AG04450 (cell line): ENCODE measurements at regions not wholly inside any gene's neighbourhood (a gene's known extent, or its start where the extent isn't known, plus 50 kb on each side); places are given as distances from the start of the nearest gene placed in this dataset.

Source experiments
- CTCF ChIA-PET: fragments of 300-600, 350-600 bp; formaldehyde crosslinking; extraction: SDS; loops from one replicate; lab custom pipeline; 2022; ENCODE audit warnings: antibody characterized with exemption, inconsistent platforms; lab: Charles Lee
- POLR2A ChIA-PET: fragments of 350-600 bp; formaldehyde crosslinking; extraction: SDS; loops from one replicate; lab custom pipeline; 2021; ENCODE audit warnings: antibody characterized with exemption, inconsistent platforms; lab: Yijun Ruan, JAX
- DNase-seq: peaks from one replicate; pipeline ENCODE4 v3.0.0-alpha.2; 2011; ENCODE audit warnings: low read depth, low spot score
- H3K27ac ChIP-seq: one replicate; pipeline ENCODE4 v1.5.1; 2012; ENCODE audit warnings: low read depth, low read length, control low read depth
- H3K27me3 ChIP-seq: one replicate; pipeline ENCODE4 v1.6.0; 2012; ENCODE audit warnings: low read length; ENCODE audit not compliant: control insufficient read depth, insufficient read depth
- H3K4me3 ChIP-seq: 2 replicates; pipeline ENCODE4 v1.5.1; 2011; ENCODE audit warnings: mild to moderate bottlenecking, low read depth, low read length, control low read depth
- H3K9me3 ChIP-seq: 2 replicates; pipeline ENCODE4 v1.5.1; 2012; ENCODE audit warnings: low read length; ENCODE audit not compliant: control insufficient read depth, insufficient read depth
- TF ChIP-seq, protein P1 (sequence below): IDR thresholded peaks from 2 replicates; pipeline ENCODE4 v1.5.1; 2011; ENCODE audit warnings: low read depth, low read length, control low read depth, inconsistent platforms

DNA sequence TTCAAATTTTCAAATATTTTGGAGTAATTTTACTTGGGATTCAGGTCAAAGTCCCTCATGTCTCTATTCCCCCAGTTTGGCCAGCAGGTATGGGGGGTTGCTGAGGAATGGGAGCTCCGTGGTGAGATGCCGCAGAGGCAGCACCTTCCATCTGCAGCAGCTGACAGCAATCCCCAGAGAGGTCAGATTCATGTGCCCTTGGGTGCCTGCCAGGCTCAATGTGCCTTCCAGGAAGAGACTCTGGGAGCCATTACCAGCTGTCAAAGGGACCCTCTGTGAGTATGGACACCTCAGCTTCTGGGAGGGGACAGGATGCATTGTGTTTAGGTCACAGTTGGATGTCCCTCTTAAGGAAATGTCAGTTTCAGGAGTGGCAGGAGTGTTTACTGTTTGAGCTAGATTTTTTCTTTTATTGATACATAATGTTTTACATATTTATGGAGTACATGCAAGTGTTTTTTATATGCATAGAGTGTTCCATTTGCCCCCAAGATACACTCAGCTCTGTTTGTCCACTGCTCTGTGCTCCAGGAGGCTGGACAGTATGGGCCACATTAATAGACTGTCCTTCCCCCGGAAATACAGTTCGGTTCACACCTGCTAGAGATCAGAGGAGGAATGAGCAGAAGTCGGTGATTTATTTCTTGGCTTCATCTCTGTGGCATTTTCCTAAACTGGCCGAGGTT lies 75.3 kb upstream of the GRB10 start:
- H3K27me3 ChIP-seq: peaks cover 38% of the 10 kb centered on the region
- no peak overlapping the region for H3K27ac ChIP-seq
- CTCF ChIA-PET: interaction anchor here (1.0 kb wide), 1 partner anchor 303 kb away, joined by 3 read pairs; no protein-coding TSS in a partner anchor
- H3K9me3 ChIP-seq: no peaks in the 10 kb centered on the region
- TF ChIP-seq, protein P1, sequence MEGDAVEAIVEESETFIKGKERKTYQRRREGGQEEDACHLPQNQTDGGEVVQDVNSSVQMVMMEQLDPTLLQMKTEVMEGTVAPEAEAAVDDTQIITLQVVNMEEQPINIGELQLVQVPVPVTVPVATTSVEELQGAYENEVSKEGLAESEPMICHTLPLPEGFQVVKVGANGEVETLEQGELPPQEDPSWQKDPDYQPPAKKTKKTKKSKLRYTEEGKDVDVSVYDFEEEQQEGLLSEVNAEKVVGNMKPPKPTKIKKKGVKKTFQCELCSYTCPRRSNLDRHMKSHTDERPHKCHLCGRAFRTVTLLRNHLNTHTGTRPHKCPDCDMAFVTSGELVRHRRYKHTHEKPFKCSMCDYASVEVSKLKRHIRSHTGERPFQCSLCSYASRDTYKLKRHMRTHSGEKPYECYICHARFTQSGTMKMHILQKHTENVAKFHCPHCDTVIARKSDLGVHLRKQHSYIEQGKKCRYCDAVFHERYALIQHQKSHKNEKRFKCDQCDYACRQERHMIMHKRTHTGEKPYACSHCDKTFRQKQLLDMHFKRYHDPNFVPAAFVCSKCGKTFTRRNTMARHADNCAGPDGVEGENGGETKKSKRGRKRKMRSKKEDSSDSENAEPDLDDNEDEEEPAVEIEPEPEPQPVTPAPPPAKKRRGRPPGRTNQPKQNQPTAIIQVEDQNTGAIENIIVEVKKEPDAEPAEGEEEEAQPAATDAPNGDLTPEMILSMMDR: no peak
- no peak overlapping the region for H3K4me3 ChIP-seq
- POLR2A ChIA-PET: no interaction called here
- DNase-seq: no peak

DNA sequence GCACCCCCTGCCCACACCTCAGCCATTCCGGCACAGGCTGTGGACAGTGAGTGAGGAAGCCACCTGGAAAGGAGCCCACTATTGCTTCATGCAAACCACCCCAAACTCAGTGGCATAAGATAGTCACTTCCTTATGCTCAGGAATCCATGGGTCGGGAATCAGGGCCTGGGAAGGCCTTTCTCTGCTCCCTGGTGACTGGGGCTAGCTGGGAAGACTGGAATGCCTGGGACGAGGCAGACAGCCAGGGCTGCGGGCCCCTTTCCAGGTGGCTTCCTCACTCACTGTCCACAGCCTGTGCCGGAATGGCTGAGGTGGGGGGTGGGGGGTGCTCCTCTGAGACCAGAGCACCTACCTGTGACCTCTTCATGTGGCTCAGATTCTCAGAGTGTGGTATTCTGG lies 74.1 kb upstream of the GRB10 start:
- no peak overlapping the region for H3K4me3 ChIP-seq
- ChIA-PET POLR2A (no interaction called here), CTCF (no interaction called here)
- no peak for DNase-seq
- no peak overlapping the region for H3K27ac ChIP-seq
- TF ChIP-seq, protein P1: no peak
- H3K9me3 ChIP-seq: no peaks in the 10 kb centered on the region
- H3K27me3 ChIP-seq: peaks cover 39% of the 10 kb centered on the region

DNA sequence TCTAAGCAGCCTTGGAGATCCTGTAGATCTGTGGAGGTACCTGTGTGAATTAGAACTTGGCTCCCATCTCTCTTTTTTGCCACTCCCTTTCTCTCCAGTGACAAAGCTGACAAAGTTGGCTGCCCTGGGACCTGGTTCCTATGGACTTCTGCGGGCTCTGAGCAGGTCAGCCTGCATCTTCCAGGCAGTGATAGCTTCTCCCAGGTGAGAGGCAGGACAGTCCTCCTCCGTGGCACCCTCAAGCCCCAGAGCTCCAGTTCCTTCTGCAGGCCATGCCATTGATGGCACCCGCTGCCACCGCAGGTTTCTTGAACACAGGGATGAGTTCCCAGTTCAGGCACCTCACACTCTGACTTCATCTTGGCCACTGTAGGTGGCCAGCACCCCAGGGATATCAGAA lies 73.5 kb upstream of the GRB10 start:
- Histone ChIP-seq H3K27ac (no peak overlapping the region), H3K27me3 (peaks cover 39% of the 10 kb centered on the region), H3K9me3 (no peaks in the 10 kb centered on the region), H3K4me3 (no peak overlapping the region)
- ChIA-PET POLR2A (no interaction called here), CTCF (no interaction called here)
- TF ChIP-seq, protein P1: no peak
- DNase-seq: no peak

DNA sequence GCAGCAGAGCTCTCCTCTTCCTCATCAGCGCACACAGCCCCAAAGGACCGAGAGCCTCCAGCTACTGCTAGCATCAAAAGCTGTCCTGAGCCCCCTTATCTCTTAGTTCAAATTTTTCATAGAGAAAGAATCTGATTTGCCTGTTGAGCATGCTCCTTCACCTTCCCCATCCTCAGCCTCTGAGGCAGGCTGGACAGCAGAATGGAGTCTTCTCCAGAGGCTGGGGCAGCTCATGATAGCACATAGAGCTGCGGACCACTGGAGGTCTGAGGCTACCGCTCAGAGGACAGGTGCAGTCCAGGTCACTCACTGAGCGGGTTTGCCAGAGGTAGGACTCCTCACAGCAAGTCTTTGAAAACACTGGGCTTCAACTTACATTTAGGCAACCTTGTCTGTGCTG lies 72.8 kb upstream of the GRB10 start:
- Histone ChIP-seq H3K9me3 (no peaks in the 10 kb centered on the region), H3K4me3 (no peak overlapping the region), H3K27me3 (peaks cover 33% of the 10 kb centered on the region), H3K27ac (no peak overlapping the region)
- DNase-seq: no peak
- TF ChIP-seq, protein P1: no peak
- ChIA-PET CTCF (no interaction called here), POLR2A (no interaction called here)

DNA sequence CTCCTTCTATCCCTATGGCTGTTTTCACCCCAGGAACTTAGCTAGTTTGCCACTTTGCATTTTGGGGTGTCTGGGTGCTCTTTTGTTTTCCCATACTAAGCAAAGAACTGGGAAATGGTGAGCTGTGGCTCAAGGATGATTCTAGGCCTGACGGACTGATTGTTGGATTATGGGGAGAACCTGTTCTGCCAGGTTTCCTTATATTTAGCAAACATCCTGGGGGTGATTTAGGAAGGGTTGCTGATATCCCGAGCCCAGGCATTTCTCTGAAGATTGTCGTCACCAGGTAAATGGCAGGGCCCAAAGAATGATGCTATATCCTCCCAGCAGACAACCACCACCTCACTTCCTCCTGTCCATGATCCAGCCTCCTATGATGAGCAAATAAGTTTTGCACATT lies 72.1 kb upstream of the GRB10 start:
- TF ChIP-seq, protein P1: no peak
- Histone ChIP-seq H3K9me3 (no peaks in the 10 kb centered on the region), H3K4me3 (no peak overlapping the region), H3K27me3 (peaks cover 33% of the 10 kb centered on the region), H3K27ac (no peak overlapping the region)
- no peak for DNase-seq
- POLR2A ChIA-PET: no interaction called here
- CTCF ChIA-PET: no interaction called here
